ENCODE measurements at regions not wholly inside any gene's neighbourhood (a gene's known extent, or its start where the extent isn't known, plus 50 kb on each side); places are given as distances from the start of the nearest gene placed in this dataset.

DNA sequence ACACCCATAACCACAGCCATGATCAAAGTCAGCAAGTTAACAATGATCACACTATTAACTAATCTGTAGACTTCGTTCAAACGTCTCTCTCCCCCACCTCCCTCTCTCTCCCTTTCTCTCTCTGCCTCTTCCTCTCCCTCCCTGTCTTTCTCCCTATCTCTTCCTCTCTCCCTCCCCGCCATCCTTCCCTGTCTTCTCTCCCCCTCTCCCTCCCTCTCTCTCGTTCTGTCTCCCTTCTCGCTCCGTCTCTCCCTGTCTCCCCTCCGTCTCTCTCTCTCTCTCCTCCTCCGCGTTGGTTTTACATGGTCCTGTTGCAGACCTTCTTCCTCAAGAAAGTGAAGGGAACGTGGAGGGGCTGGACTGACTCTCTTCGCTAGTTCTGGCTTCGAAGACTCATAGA lies 308.9 kb upstream of the FOXQ1 start:
- Mint-ChIP-seq H3K27ac (no peak overlapping the region), H3K36me3 (no peaks in the 10 kb centered on the region), H3K4me1 (no peaks in the 10 kb centered on the region), H3K9me3 (peaks cover 0 to 11% (median 6%) of the 10 kb centered on the region in 7 donors), H3K27me3 (ENCODE audit: low read depth in 3 of 3) (peaks cover 2 to 10% (median 5%) of the 10 kb centered on the region in 3 donors), H3K4me3 (no peak overlapping the region)
- Histone ChIP-seq H3K4me2 (replicated peaks; ENCODE audit: extremely low read depth, low read length, poor library complexity, severe bottlenecking) (no peak overlapping the region), H2AFZ (ENCODE audit: insufficient read depth, low read depth, low read length, poor library complexity, severe bottlenecking) (no peak overlapping the region), H3K27me3 (ENCODE audit: control insufficient read depth in 2 of 2, insufficient read depth in 2 of 2, low read length in 2 of 2) (no peaks in the 10 kb centered on the region), H4K20me1 (ENCODE audit: insufficient read depth, low read length) (no peaks in the 10 kb centered on the region), H3K4me3 (replicated peaks in 1 of 3; ENCODE audit: low read depth in 2 of 3, low read length in 3 of 3) (no peak overlapping the region), H3K36me3 (replicated peaks in 1 of 2; ENCODE audit: control insufficient read depth in 1 of 2, insufficient read depth in 2 of 2, low read length in 2 of 2) (no peaks in the 10 kb centered on the region), H3K27ac (ENCODE audit: low read depth in 1 of 2, low read length in 2 of 2) (no peak overlapping the region), H3K79me2 (ENCODE audit: insufficient read depth, low read length) (no peaks in the 10 kb centered on the region), H3K9me3 (replicated peaks in 1 of 2; ENCODE audit: control insufficient read depth in 1 of 2, insufficient read depth in 1 of 2, low read length in 2 of 2) (no peaks in the 10 kb centered on the region), H3K4me1 (ENCODE audit: control insufficient read depth in 1 of 2, insufficient read depth in 2 of 2, low read length in 2 of 2) (no peaks in the 10 kb centered on the region), H3K9ac (ENCODE audit: insufficient read depth, low read length, poor library complexity, severe bottlenecking) (no peak overlapping the region)
- intact Hi-C loops (cut with micrococcal nuclease), result no loop called here
- DNase-seq, result no peak
- 93% methylated on average over 8 of the region's 12 CpGs for WGBS (ENCODE audit: insufficient coverage)
- TF ChIP-seq, protein P1, sequence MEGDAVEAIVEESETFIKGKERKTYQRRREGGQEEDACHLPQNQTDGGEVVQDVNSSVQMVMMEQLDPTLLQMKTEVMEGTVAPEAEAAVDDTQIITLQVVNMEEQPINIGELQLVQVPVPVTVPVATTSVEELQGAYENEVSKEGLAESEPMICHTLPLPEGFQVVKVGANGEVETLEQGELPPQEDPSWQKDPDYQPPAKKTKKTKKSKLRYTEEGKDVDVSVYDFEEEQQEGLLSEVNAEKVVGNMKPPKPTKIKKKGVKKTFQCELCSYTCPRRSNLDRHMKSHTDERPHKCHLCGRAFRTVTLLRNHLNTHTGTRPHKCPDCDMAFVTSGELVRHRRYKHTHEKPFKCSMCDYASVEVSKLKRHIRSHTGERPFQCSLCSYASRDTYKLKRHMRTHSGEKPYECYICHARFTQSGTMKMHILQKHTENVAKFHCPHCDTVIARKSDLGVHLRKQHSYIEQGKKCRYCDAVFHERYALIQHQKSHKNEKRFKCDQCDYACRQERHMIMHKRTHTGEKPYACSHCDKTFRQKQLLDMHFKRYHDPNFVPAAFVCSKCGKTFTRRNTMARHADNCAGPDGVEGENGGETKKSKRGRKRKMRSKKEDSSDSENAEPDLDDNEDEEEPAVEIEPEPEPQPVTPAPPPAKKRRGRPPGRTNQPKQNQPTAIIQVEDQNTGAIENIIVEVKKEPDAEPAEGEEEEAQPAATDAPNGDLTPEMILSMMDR (IDR thresholded peaks at IDR 0.05), result no peak

DNA sequence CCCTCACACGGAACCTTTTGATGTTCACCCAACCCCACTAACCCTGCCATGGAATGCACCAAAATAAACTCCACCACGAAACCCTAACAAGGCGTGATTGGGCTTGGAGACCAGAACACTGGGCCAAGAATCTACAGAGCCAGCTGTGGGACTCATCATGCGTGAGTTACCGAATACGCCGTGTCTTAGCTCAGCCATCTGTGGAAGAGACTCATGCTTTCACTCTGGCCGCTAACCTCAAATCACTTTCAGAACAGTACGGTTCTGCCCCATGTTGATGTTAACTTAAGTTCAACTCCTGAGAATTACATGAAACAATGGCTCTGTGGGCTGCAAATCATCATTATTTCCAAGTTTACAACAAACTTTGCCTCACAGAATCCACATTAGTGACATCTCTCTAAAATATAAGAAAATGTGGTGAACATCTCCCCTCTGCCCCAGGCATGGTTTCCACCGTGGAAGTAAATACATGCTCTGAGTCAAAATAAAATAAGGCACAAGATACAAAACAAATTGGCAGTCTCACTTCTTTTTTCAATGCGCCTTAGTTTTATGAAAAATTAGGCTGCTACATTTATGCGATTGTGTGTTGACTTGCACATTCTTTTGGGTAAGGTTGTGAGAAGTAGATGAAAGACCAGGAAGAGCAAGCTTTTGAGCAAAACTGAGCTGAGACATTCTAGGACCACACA lies 308.9 kb upstream of the EXOC2 start:
- no peak overlapping the region for H3K27ac ChIP-seq (ENCODE audit: low read depth in 1 of 2, low read length in 2 of 2)
- DNase-seq, result no peak
- no peak overlapping the region for H3K4me3 Mint-ChIP-seq
- no peaks in the 10 kb centered on the region for H4K20me1 ChIP-seq (ENCODE audit: insufficient read depth, low read length)
- H3K79me2 ChIP-seq (ENCODE audit: insufficient read depth, low read length), result no peaks in the 10 kb centered on the region
- H3K4me2 ChIP-seq (replicated peaks; ENCODE audit: extremely low read depth, low read length, poor library complexity, severe bottlenecking), result no peak overlapping the region
- no peaks in the 10 kb centered on the region for H3K4me1 ChIP-seq (ENCODE audit: control insufficient read depth in 1 of 2, insufficient read depth in 2 of 2, low read length in 2 of 2)
- H3K36me3 Mint-ChIP-seq, result no peaks in the 10 kb centered on the region
- H3K36me3 ChIP-seq (replicated peaks in 1 of 2; ENCODE audit: control insufficient read depth in 1 of 2, insufficient read depth in 2 of 2, low read length in 2 of 2), result no peaks in the 10 kb centered on the region
- no peaks in the 10 kb centered on the region for H3K27me3 ChIP-seq (ENCODE audit: control insufficient read depth in 2 of 2, insufficient read depth in 2 of 2, low read length in 2 of 2)
- no peak overlapping the region for H2AFZ ChIP-seq (ENCODE audit: insufficient read depth, low read depth, low read length, poor library complexity, severe bottlenecking)
- no peak overlapping the region for H3K4me3 ChIP-seq (replicated peaks in 1 of 3; ENCODE audit: low read depth in 2 of 3, low read length in 3 of 3)
- no peaks in the 10 kb centered on the region for H3K9me3 ChIP-seq (replicated peaks in 1 of 2; ENCODE audit: control insufficient read depth in 1 of 2, insufficient read depth in 1 of 2, low read length in 2 of 2)
- intact Hi-C loops (cut with micrococcal nuclease), result no loop called here
- TF ChIP-seq, protein P1 (IDR thresholded peaks at IDR 0.05), result no peak
- over 99% methylated on average over 7 of the region's 12 CpGs for WGBS (ENCODE audit: insufficient coverage)
- no peak overlapping the region for H3K9ac ChIP-seq (ENCODE audit: insufficient read depth, low read length, poor library complexity, severe bottlenecking)
- no peak overlapping the region for H3K27ac Mint-ChIP-seq
- no peaks in the 10 kb centered on the region for H3K4me1 Mint-ChIP-seq
- peaks cover 2 to 10% (median 5%) of the 10 kb centered on the region in 3 donors for H3K27me3 Mint-ChIP-seq (ENCODE audit: low read depth in 3 of 3)
- peaks cover 0 to 11% (median 6%) of the 10 kb centered on the region in 7 donors for H3K9me3 Mint-ChIP-seq
